Mesothelial cell of epicardium (in vitro differentiated cells): ENCODE measurements at regions not wholly inside any gene's neighbourhood (a gene's known extent, or its start where the extent isn't known, plus 50 kb on each side); places are given as distances from the start of the nearest gene placed in this dataset.

Source experiments
- DNase-seq, 2 experiments: peaks; one replicate each; pipeline ENCODE4 v3.0.0; 2021; ENCODE audit warnings: low spot score in 2 of 2; ENCODE audit not compliant: unreplicated experiment in 2 of 2
- H3K27ac Mint-ChIP-seq: 2 replicates; pipeline ENCODE4 v1.8.0; 2021; ENCODE audit warnings: mixed read lengths
- H3K27me3 Mint-ChIP-seq: 2 replicates; pipeline ENCODE4 v1.8.0; 2021; ENCODE audit warnings: low read depth, mixed read lengths
- H3K36me3 Mint-ChIP-seq: 2 replicates; pipeline ENCODE4 v1.8.0; 2021; ENCODE audit warnings: mixed read lengths
- H3K4me1 Mint-ChIP-seq: 2 replicates; pipeline ENCODE4 v1.8.0; 2021; ENCODE audit warnings: mixed read lengths
- H3K4me3 Mint-ChIP-seq: 2 replicates; pipeline ENCODE4 v1.8.0; 2021; ENCODE audit warnings: mild to moderate bottlenecking, moderate library complexity, mixed read lengths
- H3K9me3 Mint-ChIP-seq: 2 replicates; pipeline ENCODE4 v1.8.0; 2021; ENCODE audit warnings: mixed read lengths
- CTCF ChIP-seq: fragments of 200-600 bp; sonication (generic); IDR thresholded peaks from one replicate; pipeline ENCODE4 v1.5.0; 2021; ENCODE audit warnings: antibody characterized with exemption; ENCODE audit not compliant: unreplicated experiment

- Mint-ChIP-seq H3K4me3 (no peak overlapping the region), H3K27me3 (no peaks in the 10 kb centered on the region), H3K4me1 (no peaks in the 10 kb centered on the region), H3K9me3 (no peaks in the 10 kb centered on the region), H3K27ac (no peak overlapping the region), H3K36me3 (no peaks in the 10 kb centered on the region)
- no peak for TF ChIP-seq CTCF
- DNase-seq = no peak
These were observed 89.6 kb upstream of the CCDC68 start for GRCh38 chr18:55048892-55049291.

DNA sequence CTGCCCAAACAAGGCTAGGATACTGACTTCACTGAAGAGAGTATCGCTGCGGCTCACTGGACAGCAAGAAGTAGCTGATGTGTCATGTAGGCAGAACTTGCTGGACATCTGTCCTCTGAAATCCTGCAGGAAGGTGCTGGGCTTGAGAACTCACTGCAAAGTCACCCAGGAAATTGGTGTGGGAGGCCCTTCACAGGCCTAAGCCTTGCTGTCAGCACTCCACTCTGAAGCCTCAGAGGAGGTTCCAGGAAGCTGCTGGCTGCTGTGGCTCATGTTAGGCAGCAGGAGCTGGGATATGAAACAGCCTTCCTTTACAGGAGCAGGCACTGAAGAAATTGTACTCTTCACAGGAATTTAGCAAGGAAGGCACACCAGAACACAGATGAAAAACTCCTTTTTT lies 88.3 kb upstream of the CCDC68 start:
- Mint-ChIP-seq H3K36me3 (no peaks in the 10 kb centered on the region), H3K4me1 (no peaks in the 10 kb centered on the region), H3K27ac (no peak overlapping the region), H3K9me3 (peaks cover 4% of the 10 kb centered on the region), H3K27me3 (no peaks in the 10 kb centered on the region), H3K4me3 (no peak overlapping the region)
- no peak for TF ChIP-seq CTCF
- DNase-seq = no peak

DNA sequence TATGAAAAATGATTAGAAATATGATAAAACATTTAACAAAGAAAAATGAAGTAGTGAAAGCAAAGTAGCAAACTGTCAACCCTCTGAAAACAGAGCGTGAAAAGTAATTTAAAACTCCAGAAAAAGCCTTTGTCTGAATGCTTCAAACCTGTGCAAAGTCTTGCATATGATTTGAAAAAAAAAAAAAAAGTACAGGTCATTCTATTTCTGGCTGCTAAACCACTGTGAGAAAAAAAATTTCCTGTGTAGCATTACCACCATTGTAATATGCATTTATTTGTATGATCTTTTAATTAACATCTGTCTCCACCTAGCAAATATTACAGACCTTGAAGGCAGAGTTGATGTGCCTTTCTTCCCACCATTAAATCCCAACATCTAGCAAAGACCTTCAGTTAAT lies 82.1 kb upstream of the CCDC68 start:
- TF ChIP-seq CTCF = no peak

GRCh38 chr18:55038162-55038561 lies 78.9 kb upstream of the CCDC68 start:
- no peak overlapping the region for H3K4me3 Mint-ChIP-seq
- H3K36me3 Mint-ChIP-seq = no peaks in the 10 kb centered on the region
- H3K27me3 Mint-ChIP-seq = no peaks in the 10 kb centered on the region
- peaks cover 3% of the 10 kb centered on the region for H3K9me3 Mint-ChIP-seq
- DNase-seq = no peak
- no peak overlapping the region for H3K27ac Mint-ChIP-seq
- H3K4me1 Mint-ChIP-seq = no peaks in the 10 kb centered on the region
- TF ChIP-seq CTCF = no peak

More for the DNA sequence above, 82.1 kb upstream of the CCDC68 start:
- Mint-ChIP-seq H3K4me1 (no peaks in the 10 kb centered on the region), H3K4me3 (no peak overlapping the region), H3K9me3 (peaks cover 4% of the 10 kb centered on the region), H3K27me3 (no peaks in the 10 kb centered on the region), H3K27ac (no peak overlapping the region), H3K36me3 (no peaks in the 10 kb centered on the region)
- DNase-seq = no peak

DNA sequence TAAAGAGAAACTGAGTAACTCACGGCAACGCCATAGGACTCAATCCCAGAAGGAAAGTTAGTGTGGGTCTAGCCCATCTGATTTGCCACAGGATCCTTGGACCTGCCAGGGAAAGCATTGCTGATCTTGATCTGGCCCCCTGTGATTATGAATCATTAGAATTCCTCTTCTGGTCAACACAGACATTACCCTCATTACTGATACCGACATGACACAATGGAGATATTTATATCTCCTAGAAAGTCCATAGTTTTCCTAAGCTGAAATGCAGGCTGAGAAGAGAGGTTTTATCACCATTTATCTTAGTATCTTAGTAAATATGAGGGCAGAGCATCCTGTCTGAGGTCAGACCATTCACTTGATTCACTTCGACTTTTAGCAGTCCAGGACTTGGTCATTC lies 75.5 kb upstream of the CCDC68 start:
- DNase-seq = no peak
- H3K27me3 Mint-ChIP-seq = peaks cover 3% of the 10 kb centered on the region
- no peak overlapping the region for H3K27ac Mint-ChIP-seq
- no peaks in the 10 kb centered on the region for H3K9me3 Mint-ChIP-seq
- no peaks in the 10 kb centered on the region for H3K4me1 Mint-ChIP-seq
- H3K4me3 Mint-ChIP-seq = no peak overlapping the region
- H3K36me3 Mint-ChIP-seq = no peaks in the 10 kb centered on the region
- TF ChIP-seq CTCF = no peak

DNA sequence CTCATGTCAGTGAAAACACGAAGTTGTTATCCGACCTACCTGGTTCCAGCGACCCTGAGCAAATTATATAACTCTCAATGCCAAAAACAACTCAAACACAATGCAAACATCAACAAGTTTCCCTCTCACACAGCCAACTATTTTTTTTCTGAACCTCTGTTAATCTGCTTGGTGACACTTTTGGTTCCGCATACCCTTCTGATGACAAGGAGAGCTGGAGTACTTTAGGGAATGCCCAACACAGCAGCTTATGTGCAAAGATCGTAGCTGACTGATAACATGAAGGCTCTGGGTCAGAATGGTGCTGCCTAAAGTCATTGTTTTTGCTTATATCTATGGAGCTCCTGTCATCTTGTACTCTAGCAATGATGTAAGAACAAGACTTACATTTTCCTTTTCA lies 72.7 kb upstream of the CCDC68 start:
- Mint-ChIP-seq H3K4me1 (no peaks in the 10 kb centered on the region), H3K27me3 (peaks cover 3% of the 10 kb centered on the region), H3K36me3 (no peaks in the 10 kb centered on the region), H3K27ac (no peak overlapping the region), H3K4me3 (no peak overlapping the region), H3K9me3 (no peaks in the 10 kb centered on the region)
- TF ChIP-seq CTCF = no peak
- no peak for DNase-seq
